HepG2 (cell line): ENCODE measurements at regions not wholly inside any gene's neighbourhood (a gene's known extent, or its start where the extent isn't known, plus 50 kb on each side); places are given as distances from the start of the nearest gene placed in this dataset.

ENCODE experiments used
- ATAC-seq: fragments of 200-7000 bp; cut with Tn5 transposase; 3 replicates; pipeline ENCODE4 v1.9.1; 2020; ENCODE audit warnings: mild to moderate bottlenecking, moderate library complexity
- BruUV-seq: library from RNA; stranded (reverse); fragments of 400-500 nt; replicated peaks from 2 replicates; lab custom pipeline; 2021; lab: Mats Ljungman, UMichigan
- CTCF ChIA-PET: fragments of 300-600 bp; formaldehyde crosslinking; extraction: SDS; loops from one replicate; lab custom pipeline; 2021; ENCODE audit warnings: low total read pairs, inconsistent platforms, low intra/inter-chr PET ratio; lab: Yijun Ruan, JAX
- POLR2A ChIA-PET: fragments of 350-600 bp; sonication (Branson Sonifier 250); formaldehyde crosslinking; loops from one replicate; lab custom pipeline; 2020; ENCODE audit warnings: antibody characterized with exemption, inconsistent platforms; lab: Yijun Ruan, JAX
- DNase-seq: peaks from one replicate; pipeline ENCODE4 v3.0.0-alpha.2; 2015; ENCODE audit warnings: low spot score
- FAIRE-seq: peaks from 3 replicates; lab custom pipeline; 2011; peaks lifted over from hg19 to GRCh38; lab: Jason Lieb, UNC
- H2AFZ ChIP-seq: one replicate; pipeline ENCODE4 v1.6.1; 2011; ENCODE audit warnings: low read length, inconsistent platforms
- H3K27ac ChIP-seq: fragments of 300-600 bp; 3 replicates; pipeline ENCODE4 v1.8.0; 2011; ENCODE audit warnings: mixed run types, mild to moderate bottlenecking, mixed read lengths, low read length, inconsistent platforms; ENCODE audit not compliant: insufficient read depth; ENCODE audit errors: extremely low read length
- H3K27me3 ChIP-seq, 2 experiments: fragments of 200-600 bp in 1 of 2; 2 replicates in 1 of 2; 3 replicates in 1 of 2; pipeline versions ENCODE4 v1.6.0 to v1.8.0; 2011; ENCODE audit warnings: low read length in 2 of 2, mild to moderate bottlenecking in 2 of 2, moderate library complexity in 2 of 2, inconsistent platforms in 1 of 2; ENCODE audit not compliant: insufficient read depth in 2 of 2, control insufficient read depth in 1 of 2
- H3K36me3 ChIP-seq, 2 experiments: fragments of 200-600 bp in 1 of 2; replicated peaks in 1 of 2; 2 replicates in 1 of 2; 3 replicates in 1 of 2; pipeline versions ENCODE4 v1.5.1 to v1.8.0; 2011; ENCODE audit warnings: low read length in 2 of 2, inconsistent platforms in 1 of 2; ENCODE audit not compliant: insufficient read depth in 2 of 2, control insufficient read depth in 1 of 2
- H3K4me1 ChIP-seq: 2 replicates; pipeline ENCODE4 v1.5.1; 2012; ENCODE audit warnings: low read length, inconsistent platforms; ENCODE audit not compliant: insufficient read depth
- H3K4me2 ChIP-seq: 2 replicates; pipeline ENCODE4 v1.6.0; 2011; ENCODE audit warnings: low read depth, low read length, inconsistent platforms
- H3K4me3 ChIP-seq, 3 experiments: fragments of 200-600 bp in 1 of 3; sonication (generic), shearing (Covaris generic) in 1 of 3; replicated peaks in 1 of 3; 2 replicates each; pipeline ENCODE4 v1.5.1; 2011 to 2016; ENCODE audit warnings: low read length in 3 of 3, inconsistent platforms in 2 of 3, low read depth in 2 of 3, mild to moderate bottlenecking in 2 of 3, control low read depth in 1 of 3, mixed read lengths in 1 of 3; ENCODE audit not compliant: insufficient read depth in 1 of 3
- H3K79me2 ChIP-seq: one replicate; pipeline ENCODE4 v1.6.1; 2011; ENCODE audit warnings: low read length, inconsistent platforms; ENCODE audit not compliant: insufficient read depth
- H3K9ac ChIP-seq: 2 replicates; pipeline ENCODE4 v1.6.0; 2011; ENCODE audit warnings: mild to moderate bottlenecking, low read depth, low read length, inconsistent platforms; ENCODE audit not compliant: insufficient read depth
- H3K9me3 ChIP-seq: 2 replicates; pipeline ENCODE4 v1.5.1; 2012; ENCODE audit warnings: mild to moderate bottlenecking, low read length
- H4K20me1 ChIP-seq: 2 replicates; pipeline ENCODE4 v1.6.0; 2011; ENCODE audit warnings: inconsistent platforms, mild to moderate bottlenecking, low read length, moderate library complexity; ENCODE audit not compliant: insufficient read depth
- ATF7-NPFF ChIP-seq: sonication (generic); formaldehyde crosslinking; IDR thresholded peaks from 2 replicates; pipeline ENCODE4 v1.8.1; 2023; ENCODE audit warnings: mild to moderate bottlenecking, low read depth, missing genetic modification reagents, moderate library complexity
- DNMT3B ChIP-seq: conservative IDR thresholded peaks from 2 replicates; pipeline ENCODE4 v1.6.1; 2016; ENCODE audit warnings: missing biosample characterization, control low read depth
- EZH2 ChIP-seq: conservative IDR thresholded peaks from 2 replicates; pipeline ENCODE4 v1.6.1; 2012; ENCODE audit warnings: mild to moderate bottlenecking, low read depth, low read length, moderate library complexity
- GLI4 ChIP-seq: sonication (generic); formaldehyde crosslinking; IDR thresholded peaks from 2 replicates; pipeline ENCODE4 v1.5.1; 2020; ENCODE audit warnings: missing genetic modification reagents, mild to moderate bottlenecking, moderate library complexity, borderline replicate concordance
- HDAC2 ChIP-seq: sonication (generic); formaldehyde crosslinking; IDR thresholded peaks from 2 replicates; pipeline ENCODE4 v1.4.0; 2020; ENCODE audit warnings: missing genetic modification reagents
- HOXA5 ChIP-seq: sonication (generic); formaldehyde crosslinking; IDR thresholded peaks from 2 replicates; pipeline ENCODE4 v1.4.0; 2020; ENCODE audit warnings: missing genetic modification reagents
- MYPOP ChIP-seq: sonication (generic); formaldehyde crosslinking; IDR thresholded peaks from 2 replicates; pipeline ENCODE4 v1.8.1; 2023; ENCODE audit warnings: mild to moderate bottlenecking, moderate library complexity, missing genetic modification reagents
- PRPF4 ChIP-seq: fragments of 200-400 bp; formaldehyde crosslinking; IDR thresholded peaks from 2 replicates; pipeline ENCODE4 v1.6.1; 2016; ENCODE audit warnings: low read length, low read depth; ENCODE audit not compliant: poor library complexity, severe bottlenecking
- RBFOX2 ChIP-seq: fragments of 200-400 bp; formaldehyde crosslinking; IDR thresholded peaks from 2 replicates; pipeline ENCODE4 v1.6.1; 2017; ENCODE audit warnings: low read depth, mild to moderate bottlenecking, low read length
- TRIM22 ChIP-seq: fragments of 450-650 bp; IDR thresholded peaks from 2 replicates; pipeline ENCODE4 v1.6.1; 2017
- ZIK1 ChIP-seq: sonication (generic); formaldehyde crosslinking; IDR thresholded peaks from 2 replicates; pipeline ENCODE4 v1.5.0; 2020; ENCODE audit warnings: mild to moderate bottlenecking, low read depth, missing genetic modification reagents, borderline replicate concordance
- ZNF556 ChIP-seq: sonication (generic); formaldehyde crosslinking; IDR thresholded peaks from 2 replicates; pipeline ENCODE4 v1.4.0; 2020; ENCODE audit warnings: mild to moderate bottlenecking, missing genetic modification reagents, borderline replicate concordance
- ZNF670 ChIP-seq: sonication (generic); formaldehyde crosslinking; IDR thresholded peaks from 2 replicates; pipeline ENCODE4 v1.8.0; 2022; ENCODE audit warnings: mild to moderate bottlenecking, missing genetic modification reagents, borderline replicate concordance
- ZNF687 ChIP-seq: sonication (generic); formaldehyde crosslinking; IDR thresholded peaks from 2 replicates; pipeline ENCODE4 v1.5.1; 2020; ENCODE audit warnings: mild to moderate bottlenecking, missing genetic modification reagents, moderate library complexity
- WGBS: methylation state at CpG from one replicate; pipeline ENCODE4 v1.1.6; 2017; ENCODE audit warnings: low lambda C conversion rate; 5-methylcytosine and 5-hydroxymethylcytosine counted together
- in situ Hi-C: cut with HindIII; loops from 2 replicates; pipeline ENCODE4 v1.10.0; 2017; ENCODE audit warnings: low pct_unique_long_range_greater_than_20kb; ENCODE audit not compliant: extremely low pct_ligation_motif_present
- intact Hi-C: fragments of 100-400 bp; cut with micrococcal nuclease; formaldehyde crosslinking; loops from one replicate; pipeline ENCODE4 v1.10.0; 2022; ENCODE audit not compliant: unreplicated experiment

GRCh38 chr6:134740473-134741199, 209.3 kb downstream of the ALDH8A1 start:
- FAIRE-seq: no peak
- no peak for ATAC-seq
- no peak overlapping the region for H3K27ac ChIP-seq

More at GRCh38 chr6:134740473-134741199, 209.3 kb downstream of the ALDH8A1 start:
- CTCF ChIA-PET: no interaction called here
- no peak overlapping the region for H3K4me2 ChIP-seq
- no peaks in the 10 kb centered on the region for H4K20me1 ChIP-seq
- H3K9me3 ChIP-seq: no peaks in the 10 kb centered on the region
- POLR2A ChIA-PET: no interaction called here
- H3K79me2 ChIP-seq: no peaks in the 10 kb centered on the region
- WGBS: 58% methylated on average over 5 of the region's 5 CpGs
- H3K36me3 ChIP-seq: no peaks in the 10 kb centered on the region
- H3K27me3 ChIP-seq: 0 out of 5 replicates have a peak, but pooled peaks cover 0 to under 1% of the 10 kb centered on the region in 2 experiments
- DNase-seq: no peak
- TF ChIP-seq TRIM22 (no peak), PRPF4 (no peak), ATF7-NPFF (CRISPR knock-in tag) (no peak), ZNF670 (CRISPR knock-in tag) (no peak), DNMT3B (CRISPR knock-in tag) (no peak), GLI4 (CRISPR knock-in tag) (no peak), MYPOP (CRISPR knock-in tag) (no peak), HDAC2 (no peak), ZIK1 (CRISPR knock-in tag) (no peak), HOXA5 (CRISPR knock-in tag) (no peak), ZNF556 (CRISPR knock-in tag) (no peak), EZH2 (no peak), RBFOX2 (no peak), ZNF687 (CRISPR knock-in tag) (no peak)
- no peaks in the 10 kb centered on the region for H3K4me1 ChIP-seq
- no TSS peak for BruUV-seq
- no peak overlapping the region for H3K9ac ChIP-seq
- no peak overlapping the region for H2AFZ ChIP-seq
- intact Hi-C loops: no loop called here
- in situ Hi-C loops: no loop called here
- no peak overlapping the region for H3K4me3 ChIP-seq
